WTC11 (cell line): ENCODE measurements at regions not wholly inside any gene's neighbourhood (a gene's known extent, or its start where the extent isn't known, plus 50 kb on each side); places are given as distances from the start of the nearest gene placed in this dataset.
A peak's percentile ranks its signal among the peaks of the same experiment; 100 is the strongest.
"Not testable (repeated sequence)": the region's sequence is repeated elsewhere in the genome, so short reads cannot be mapped to it uniquely, and the experiment has no call there.

Experiments used
- ATAC-seq: fragments of 200-7000 bp; cut with Tn5 transposase; 2 replicates; pipeline ENCODE4 v1.10.0; 2021; ENCODE audit warnings: mild to moderate bottlenecking, moderate library complexity
- CTCF ChIA-PET: fragments of 300-600 bp; sonication (Branson Sonifier 250); formaldehyde crosslinking; loops from one replicate; lab custom pipeline; 2021; ENCODE audit warnings: antibody characterized with exemption; lab: Charles Lee
- POLR2A ChIA-PET: fragments of 350-600 bp; sonication (Branson Sonifier 250); formaldehyde crosslinking; loops from one replicate; lab custom pipeline; 2021; ENCODE audit warnings: antibody characterized with exemption; lab: Charles Lee
- DNase-seq: peaks from one replicate; pipeline ENCODE4 v3.0.0; 2021; ENCODE audit warnings: low spot score
- H3K27ac Mint-ChIP-seq: 2 replicates; pipeline ENCODE4 v1.8.0; 2021; ENCODE audit warnings: mixed read lengths
- H3K27me3 Mint-ChIP-seq: 2 replicates; pipeline ENCODE4 v1.8.0; 2021; ENCODE audit warnings: low read depth, mild to moderate bottlenecking, moderate library complexity, mixed read lengths
- H3K36me3 Mint-ChIP-seq: 2 replicates; pipeline ENCODE4 v1.8.0; 2021; ENCODE audit warnings: mixed read lengths
- H3K4me1 Mint-ChIP-seq: 2 replicates; pipeline ENCODE4 v1.8.0; 2022; ENCODE audit warnings: mixed read lengths
- H3K4me3 Mint-ChIP-seq: 2 replicates; pipeline ENCODE4 v1.8.0; 2021; ENCODE audit warnings: mild to moderate bottlenecking, moderate library complexity, mixed read lengths
- H3K9me3 Mint-ChIP-seq: 2 replicates; pipeline ENCODE4 v1.8.0; 2021; ENCODE audit warnings: mixed read lengths
- CREB1 ChIP-seq: sonication (generic); formaldehyde crosslinking; IDR thresholded peaks from 2 replicates; pipeline ENCODE4 v1.8.0; 2023; ENCODE audit warnings: mild to moderate bottlenecking, missing genetic modification reagents
- HMGA2 ChIP-seq: fragments of 250-450 bp; sonication (Bioruptor Pico); IDR thresholded peaks from 2 replicates; pipeline ENCODE4 v1.4.0; 2021; ENCODE audit warnings: mild to moderate bottlenecking, moderate library complexity
- JUN ChIP-seq: sonication (generic); formaldehyde crosslinking; IDR thresholded peaks from 2 replicates; pipeline ENCODE4 v1.8.0; 2023; ENCODE audit warnings: mild to moderate bottlenecking, missing genetic modification reagents
- NFATC4 ChIP-seq: fragments of 250-450 bp; sonication (Bioruptor Pico); IDR thresholded peaks from 2 replicates; pipeline ENCODE4 v1.9.0; 2021; ENCODE audit warnings: mild to moderate bottlenecking
- SMAD4 ChIP-seq: sonication (generic); formaldehyde crosslinking; IDR thresholded peaks from 2 replicates; pipeline ENCODE4 v1.8.0; 2022; ENCODE audit warnings: mild to moderate bottlenecking, missing genetic modification reagents
- SOX15 ChIP-seq: fragments of 250-450 bp; sonication (Bioruptor Pico); IDR thresholded peaks from 2 replicates; pipeline ENCODE4 v1.9.0; 2021; ENCODE audit warnings: mild to moderate bottlenecking
- SP1 ChIP-seq: sonication (generic); formaldehyde crosslinking; conservative IDR thresholded peaks from 2 replicates; pipeline ENCODE4 v1.8.1; 2022; ENCODE audit warnings: missing genetic modification reagents
- TEAD4 ChIP-seq: sonication (generic); formaldehyde crosslinking; IDR thresholded peaks from 2 replicates; pipeline ENCODE4 v1.8.0; 2022; ENCODE audit warnings: mild to moderate bottlenecking, missing genetic modification reagents
- TF ChIP-seq, protein P1 (sequence below): fragments of 250-450 bp; sonication (Bioruptor Pico); IDR thresholded peaks from 2 replicates; pipeline ENCODE4 v1.9.0; 2021; ENCODE audit warnings: moderate library complexity, mild to moderate bottlenecking, inconsistent platforms, borderline replicate concordance
- TF ChIP-seq, protein P2 (sequence below): sonication (generic); formaldehyde crosslinking; conservative IDR thresholded peaks from 2 replicates; pipeline ENCODE4 v1.8.1; 2022; ENCODE audit warnings: mild to moderate bottlenecking, missing genetic modification reagents
- TF ChIP-seq, protein P3 (sequence below): sonication (generic); formaldehyde crosslinking; IDR thresholded peaks from 2 replicates; pipeline ENCODE4 v1.8.1; 2023; ENCODE audit warnings: mild to moderate bottlenecking, missing genetic modification reagents
- TF ChIP-seq, protein P4 (sequence below): sonication (generic); formaldehyde crosslinking; IDR thresholded peaks from 2 replicates; pipeline ENCODE4 v1.8.0; 2022; ENCODE audit warnings: mild to moderate bottlenecking, missing genetic modification reagents
- TF ChIP-seq, protein P5 (sequence below): sonication (generic); formaldehyde crosslinking; IDR thresholded peaks from 2 replicates; pipeline ENCODE4 v1.8.1; 2022; ENCODE audit warnings: missing genetic modification reagents, borderline replicate concordance
- TF ChIP-seq, protein P6 (sequence below): sonication (generic); formaldehyde crosslinking; IDR thresholded peaks from 2 replicates; pipeline ENCODE4 v1.8.1; 2023; ENCODE audit warnings: mild to moderate bottlenecking, missing genetic modification reagents, moderate library complexity

DNA sequence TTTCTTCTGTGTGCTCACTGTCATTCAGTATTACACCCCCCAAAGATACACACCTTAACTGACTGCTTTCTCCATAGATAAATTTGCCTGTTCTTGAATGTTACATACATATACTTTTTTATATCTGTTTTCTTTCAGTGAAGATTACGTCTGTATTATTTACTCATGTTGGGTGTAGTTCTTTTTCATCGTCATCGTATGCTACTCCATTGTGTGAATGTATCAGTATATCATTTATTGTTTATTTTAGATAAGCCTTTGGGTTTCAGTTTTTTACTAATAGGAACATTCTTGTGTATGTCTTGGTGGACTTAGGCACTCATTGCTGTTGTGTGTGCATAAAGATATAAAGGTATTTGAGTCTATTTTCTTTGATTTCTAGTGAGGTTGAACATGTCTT lies 64.4 kb downstream of the SEPTIN7 start (continued):
- TF ChIP-seq, protein P1, sequence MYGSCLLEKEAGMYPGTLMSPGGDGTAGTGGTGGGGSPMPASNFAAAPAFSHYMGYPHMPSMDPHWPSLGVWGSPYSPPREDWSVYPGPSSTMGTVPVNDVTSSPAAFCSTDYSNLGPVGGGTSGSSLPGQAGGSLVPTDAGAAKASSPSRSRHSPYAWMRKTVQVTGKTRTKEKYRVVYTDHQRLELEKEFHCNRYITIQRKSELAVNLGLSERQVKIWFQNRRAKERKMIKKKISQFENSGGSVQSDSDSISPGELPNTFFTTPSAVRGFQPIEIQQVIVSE (CRISPR knock-in tag) = no peak
- TF ChIP-seq, protein P2, sequence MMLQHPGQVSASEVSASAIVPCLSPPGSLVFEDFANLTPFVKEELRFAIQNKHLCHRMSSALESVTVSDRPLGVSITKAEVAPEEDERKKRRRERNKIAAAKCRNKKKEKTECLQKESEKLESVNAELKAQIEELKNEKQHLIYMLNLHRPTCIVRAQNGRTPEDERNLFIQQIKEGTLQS (CRISPR knock-in tag) = no peak
- TF ChIP-seq SP1 (CRISPR knock-in tag) (no peak), TEAD4 (CRISPR knock-in tag) (no peak), CREB1 (CRISPR knock-in tag) (no peak), JUN (no peak), SMAD4 (CRISPR knock-in tag) (no peak), SOX15 (no peak), HMGA2 (CRISPR knock-in tag) (no peak)
- TF ChIP-seq, protein P3, sequence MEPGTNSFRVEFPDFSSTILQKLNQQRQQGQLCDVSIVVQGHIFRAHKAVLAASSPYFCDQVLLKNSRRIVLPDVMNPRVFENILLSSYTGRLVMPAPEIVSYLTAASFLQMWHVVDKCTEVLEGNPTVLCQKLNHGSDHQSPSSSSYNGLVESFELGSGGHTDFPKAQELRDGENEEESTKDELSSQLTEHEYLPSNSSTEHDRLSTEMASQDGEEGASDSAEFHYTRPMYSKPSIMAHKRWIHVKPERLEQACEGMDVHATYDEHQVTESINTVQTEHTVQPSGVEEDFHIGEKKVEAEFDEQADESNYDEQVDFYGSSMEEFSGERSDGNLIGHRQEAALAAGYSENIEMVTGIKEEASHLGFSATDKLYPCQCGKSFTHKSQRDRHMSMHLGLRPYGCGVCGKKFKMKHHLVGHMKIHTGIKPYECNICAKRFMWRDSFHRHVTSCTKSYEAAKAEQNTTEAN (CRISPR knock-in tag) = no peak

DNA sequence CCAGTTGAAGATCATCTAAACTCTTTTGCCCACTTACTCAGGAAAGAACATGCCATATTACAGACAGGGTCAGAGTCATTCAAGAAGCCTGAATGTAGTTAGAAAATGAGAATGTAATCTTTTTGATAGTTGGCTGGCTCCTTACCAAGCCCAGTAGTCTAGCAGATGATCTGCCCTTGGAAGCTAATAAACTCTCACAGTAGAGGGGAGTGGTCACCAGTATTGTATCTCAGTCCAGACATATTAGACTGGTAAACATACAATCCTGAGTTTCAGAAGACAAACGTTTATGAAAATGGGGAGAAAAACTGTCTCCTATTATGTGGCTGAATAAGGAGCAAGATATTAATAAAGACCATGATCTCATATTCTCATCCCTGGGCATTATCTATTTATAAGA lies 65.3 kb downstream of the SEPTIN7 start:
- Mint-ChIP-seq H3K27me3 (no peaks in the 10 kb centered on the region), H3K27ac (no peak overlapping the region), H3K36me3 (peaks cover 9% of the 10 kb centered on the region), H3K4me3 (no peak overlapping the region), H3K4me1 (peaks cover 18% of the 10 kb centered on the region), H3K9me3 (no peaks in the 10 kb centered on the region)
- TF ChIP-seq, protein P4, sequence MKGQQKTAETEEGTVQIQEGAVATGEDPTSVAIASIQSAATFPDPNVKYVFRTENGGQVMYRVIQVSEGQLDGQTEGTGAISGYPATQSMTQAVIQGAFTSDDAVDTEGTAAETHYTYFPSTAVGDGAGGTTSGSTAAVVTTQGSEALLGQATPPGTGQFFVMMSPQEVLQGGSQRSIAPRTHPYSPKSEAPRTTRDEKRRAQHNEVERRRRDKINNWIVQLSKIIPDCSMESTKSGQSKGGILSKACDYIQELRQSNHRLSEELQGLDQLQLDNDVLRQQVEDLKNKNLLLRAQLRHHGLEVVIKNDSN = no peak
- TF ChIP-seq, protein P5, sequence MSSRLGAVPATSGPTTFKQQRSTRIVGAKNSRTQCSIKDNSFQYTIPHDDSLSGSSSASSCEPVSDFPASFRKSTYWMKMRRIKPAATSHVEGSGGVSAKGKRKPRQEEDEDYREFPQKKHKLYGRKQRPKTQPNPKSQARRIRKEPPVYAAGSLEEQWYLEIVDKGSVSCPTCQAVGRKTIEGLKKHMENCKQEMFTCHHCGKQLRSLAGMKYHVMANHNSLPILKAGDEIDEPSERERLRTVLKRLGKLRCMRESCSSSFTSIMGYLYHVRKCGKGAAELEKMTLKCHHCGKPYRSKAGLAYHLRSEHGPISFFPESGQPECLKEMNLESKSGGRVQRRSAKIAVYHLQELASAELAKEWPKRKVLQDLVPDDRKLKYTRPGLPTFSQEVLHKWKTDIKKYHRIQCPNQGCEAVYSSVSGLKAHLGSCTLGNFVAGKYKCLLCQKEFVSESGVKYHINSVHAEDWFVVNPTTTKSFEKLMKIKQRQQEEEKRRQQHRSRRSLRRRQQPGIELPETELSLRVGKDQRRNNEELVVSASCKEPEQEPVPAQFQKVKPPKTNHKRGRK (CRISPR knock-in tag) = no peak
- CTCF ChIA-PET = no interaction called here
- no peak for ATAC-seq
- POLR2A ChIA-PET = interaction anchor here (1.1 kb wide), 1 partner anchor 66 kb away, joined by 3 read pairs; the partner anchor contains the start of gene SEPTIN7
- no peak for DNase-seq

DNA sequence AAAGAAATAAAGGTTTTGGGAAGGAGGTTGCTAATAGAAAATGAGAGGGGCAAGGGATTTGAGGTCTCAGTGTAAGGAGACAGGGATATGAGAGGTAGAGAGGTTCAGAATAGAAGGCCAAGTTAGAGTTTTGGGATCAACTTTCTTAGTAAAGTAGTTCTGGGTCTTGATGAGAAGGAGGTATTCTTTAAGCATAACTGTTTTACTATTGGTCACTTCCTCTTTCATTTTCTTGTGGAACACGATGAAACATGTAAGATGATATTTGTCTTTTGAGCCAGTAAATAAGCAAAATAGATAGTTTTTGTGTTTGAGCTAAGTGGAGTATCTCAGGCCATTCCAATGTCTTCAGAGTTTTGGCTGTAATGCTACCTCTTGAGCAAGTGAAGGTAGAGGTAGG lies 68.3 kb downstream of the SEPTIN7 start:
- H3K27me3 Mint-ChIP-seq, POLR2A ChIA-PET, CTCF ChIA-PET: not testable (repeated sequence)

DNA sequence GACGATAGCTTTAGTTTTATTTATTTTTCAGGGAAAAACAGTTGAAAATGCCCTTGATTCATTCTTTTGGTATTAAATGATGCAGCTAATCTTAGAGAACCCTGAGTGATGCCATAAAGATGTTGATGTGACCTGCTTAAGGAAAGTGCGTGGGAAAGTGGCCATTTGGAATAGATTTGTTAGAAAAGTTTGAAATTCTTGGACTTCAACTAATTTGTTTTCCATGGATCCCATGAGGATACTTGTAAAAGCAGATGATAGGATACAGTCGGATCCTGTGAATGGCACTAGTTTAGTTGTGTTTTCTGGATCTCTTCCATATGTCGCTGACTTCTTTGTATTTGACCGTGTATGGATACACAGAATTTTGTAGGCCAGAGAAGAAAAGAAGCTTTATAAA lies 69.0 kb downstream of the SEPTIN7 start:
- DNase-seq (no peak), ATAC-seq (no peak)
- POLR2A ChIA-PET = no interaction called here
- Mint-ChIP-seq H3K4me3 (no peak overlapping the region), H3K36me3 (peaks cover 4% of the 10 kb centered on the region; the same call in 1 of the 2 replicates), H3K4me1 (peaks cover 21% of the 10 kb centered on the region), H3K27me3 (no peaks in the 10 kb centered on the region), H3K9me3 (no peaks in the 10 kb centered on the region), H3K27ac (no peak overlapping the region)
- CTCF ChIA-PET = no interaction called here
- TF ChIP-seq CREB1 (CRISPR knock-in tag) (no peak), NFATC4 (CRISPR knock-in tag) (no peak)
- TF ChIP-seq, protein P6, sequence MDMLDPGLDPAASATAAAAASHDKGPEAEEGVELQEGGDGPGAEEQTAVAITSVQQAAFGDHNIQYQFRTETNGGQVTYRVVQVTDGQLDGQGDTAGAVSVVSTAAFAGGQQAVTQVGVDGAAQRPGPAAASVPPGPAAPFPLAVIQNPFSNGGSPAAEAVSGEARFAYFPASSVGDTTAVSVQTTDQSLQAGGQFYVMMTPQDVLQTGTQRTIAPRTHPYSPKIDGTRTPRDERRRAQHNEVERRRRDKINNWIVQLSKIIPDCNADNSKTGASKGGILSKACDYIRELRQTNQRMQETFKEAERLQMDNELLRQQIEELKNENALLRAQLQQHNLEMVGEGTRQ = no peak
- TF ChIP-seq, protein P3 (CRISPR knock-in tag) = no peak

More for the DNA sequence above, 68.3 kb downstream of the SEPTIN7 start:
- not testable (repeated sequence) for H3K4me3 Mint-ChIP-seq, ATAC-seq, H3K36me3 Mint-ChIP-seq, H3K9me3 Mint-ChIP-seq, DNase-seq
- Mint-ChIP-seq H3K27ac (peak overlapping the region; percentile 1; the same call in 1 of the 2 replicates), H3K4me1 (peaks cover 21% of the 10 kb centered on the region)
